Chondrocyte (in vitro differentiated cells): ENCODE measurements at regions not wholly inside any gene's neighbourhood (a gene's known extent, or its start where the extent isn't known, plus 50 kb on each side); places are given as distances from the start of the nearest gene placed in this dataset.

ENCODE experiments used
- DNase-seq: peaks from one replicate; pipeline ENCODE4 v3.0.0; 2021; ENCODE audit warnings: mixed read lengths, low spot score
- H3K27ac Mint-ChIP-seq: one replicate; pipeline ENCODE4 v1.8.0; 2021; ENCODE audit warnings: mild to moderate bottlenecking, moderate library complexity, mixed read lengths; ENCODE audit not compliant: unreplicated experiment
- H3K27me3 Mint-ChIP-seq: 2 replicates; pipeline ENCODE4 v1.8.0; 2021; ENCODE audit warnings: low read depth, mixed read lengths
- H3K36me3 Mint-ChIP-seq: 2 replicates; pipeline ENCODE4 v1.8.0; 2021; ENCODE audit warnings: low read depth, mixed read lengths
- H3K4me1 Mint-ChIP-seq: 2 replicates; pipeline ENCODE4 v1.8.0; 2021; ENCODE audit warnings: low read depth, mild to moderate bottlenecking, mixed read lengths
- H3K4me3 Mint-ChIP-seq: one replicate; pipeline ENCODE4 v1.8.0; 2021; ENCODE audit warnings: mild to moderate bottlenecking, moderate library complexity, mixed read lengths; ENCODE audit not compliant: unreplicated experiment
- H3K9me3 Mint-ChIP-seq: 2 replicates; pipeline ENCODE4 v1.8.0; 2021; ENCODE audit warnings: low read depth, mixed read lengths
- CTCF ChIP-seq: fragments of 200-600 bp; sonication (generic); IDR thresholded peaks from 2 replicates; pipeline ENCODE4 v1.5.0; 2021; ENCODE audit warnings: antibody characterized with exemption, mild to moderate bottlenecking, moderate library complexity

- Mint-ChIP-seq H3K27ac (no peak overlapping the region), H3K27me3 (peaks cover 3% of the 10 kb centered on the region), H3K9me3 (peaks cover 4% of the 10 kb centered on the region), H3K36me3 (no peaks in the 10 kb centered on the region), H3K4me3 (no peak overlapping the region), H3K4me1 (no peaks in the 10 kb centered on the region)
- DNase-seq: no peak
- TF ChIP-seq CTCF: no peak
Measured at GRCh38 chr10:129405389-129405788, 61.7 kb upstream of the MGMT start.

GRCh38 chr10:129410688-129411392 is 56.2 kb upstream of the MGMT start:
- Mint-ChIP-seq H3K36me3 (no peaks in the 10 kb centered on the region), H3K27me3 (peaks cover 10% of the 10 kb centered on the region), H3K4me3 (no peak overlapping the region), H3K27ac (no peak overlapping the region), H3K9me3 (peaks cover 4% of the 10 kb centered on the region), H3K4me1 (no peaks in the 10 kb centered on the region)
- TF ChIP-seq CTCF: no peak
- DNase-seq: no peak

- no peak for TF ChIP-seq CTCF
- Mint-ChIP-seq H3K36me3 (no peaks in the 10 kb centered on the region), H3K9me3 (peaks cover 4% of the 10 kb centered on the region)
Measured at GRCh38 chr10:129411393-129411705, 55.7 kb upstream of the MGMT start.

GRCh38 chr10:129411772-129412171 is 55.3 kb upstream of the MGMT start:
- TF ChIP-seq CTCF: no peak
- no peak for DNase-seq
- peaks cover 4% of the 10 kb centered on the region for H3K9me3 Mint-ChIP-seq
- H3K4me3 Mint-ChIP-seq: no peak overlapping the region
- no peaks in the 10 kb centered on the region for H3K4me1 Mint-ChIP-seq
- no peak overlapping the region for H3K27ac Mint-ChIP-seq
- no peaks in the 10 kb centered on the region for H3K36me3 Mint-ChIP-seq
- H3K27me3 Mint-ChIP-seq: peaks cover 13% of the 10 kb centered on the region

More at GRCh38 chr10:129411393-129411705, 55.7 kb upstream of the MGMT start:
- no peak for DNase-seq
- no peak overlapping the region for H3K27ac Mint-ChIP-seq
- H3K4me3 Mint-ChIP-seq: no peak overlapping the region
- no peaks in the 10 kb centered on the region for H3K4me1 Mint-ChIP-seq
- H3K27me3 Mint-ChIP-seq: peaks cover 13% of the 10 kb centered on the region

GRCh38 chr10:129413024-129413423 is 54.0 kb upstream of the MGMT start:
- Mint-ChIP-seq H3K9me3 (peaks cover 2% of the 10 kb centered on the region), H3K4me1 (peaks cover 3% of the 10 kb centered on the region), H3K27me3 (peaks cover 21% of the 10 kb centered on the region), H3K27ac (no peak overlapping the region), H3K36me3 (no peaks in the 10 kb centered on the region), H3K4me3 (no peak overlapping the region)
- TF ChIP-seq CTCF: no peak
- no peak for DNase-seq
